SK-N-SH (cell line): ENCODE measurements at regions not wholly inside any gene's neighbourhood (a gene's known extent, or its start where the extent isn't known, plus 50 kb on each side); places are given as distances from the start of the nearest gene placed in this dataset.

ENCODE experiments used
- CTCF ChIA-PET: fragments of 300-600, 350-600 bp; formaldehyde crosslinking; extraction: SDS; loops from one replicate; lab custom pipeline; 2021; lab: Yijun Ruan, JAX
- POLR2A ChIA-PET: fragments of 350-600 bp; sonication (Branson Sonifier 250); formaldehyde crosslinking; extraction: SDS; loops from one replicate; lab custom pipeline; 2020; ENCODE audit warnings: antibody characterized with exemption, inconsistent platforms; lab: Yijun Ruan, JAX
- DNase-seq: peaks from one replicate; pipeline ENCODE4 v3.0.0; 2012
- H2AFZ ChIP-seq: fragments of 200-600 bp; sonication (generic); 2 replicates; pipeline ENCODE4 v1.8.1; 2016; ENCODE audit warnings: antibody characterized with exemption, mild to moderate bottlenecking, low read depth
- H3F3A ChIP-seq: fragments of 200-600 bp; sonication (generic); replicated peaks from 2 replicates; pipeline ENCODE3; 2016; ENCODE audit warnings: antibody characterized with exemption, mild to moderate bottlenecking; ENCODE audit not compliant: insufficient read depth
- H3K27ac ChIP-seq, 2 experiments: fragments of 200-500 bp in 1 of 2; fragments of 200-600 bp in 1 of 2; sonication (Bioruptor generic) in 1 of 2; sonication (generic), shearing (Covaris generic) in 1 of 2; 2 replicates each; pipeline versions ENCODE4 v1.5.1 to v1.6.1; 2014 to 2016; ENCODE audit warnings: low read depth in 2 of 2, inconsistent platforms in 1 of 2, low read length in 1 of 2, mild to moderate bottlenecking in 1 of 2, mixed read lengths in 1 of 2
- H3K27me3 ChIP-seq: fragments of 200-600 bp; sonication (generic), shearing (Covaris generic); 2 replicates; pipeline ENCODE4 v1.6.1; 2016; ENCODE audit warnings: mixed run types; ENCODE audit not compliant: insufficient read depth
- H3K36me3 ChIP-seq, 2 experiments: fragments of 200-500 bp in 1 of 2; fragments of 200-600 bp in 1 of 2; sonication (Bioruptor generic) in 1 of 2; sonication (generic) in 1 of 2; replicated peaks in 1 of 2; 2 replicates each; pipeline versions ENCODE3 to v1.5.1; 2014 to 2016; ENCODE audit warnings: low read length in 1 of 2, mild to moderate bottlenecking in 1 of 2; ENCODE audit not compliant: insufficient read depth in 2 of 2, control insufficient read depth in 1 of 2
- H3K4me1 ChIP-seq, 2 experiments: fragments of 200-500 bp in 1 of 2; fragments of 200-600 bp in 1 of 2; sonication (Bioruptor generic) in 1 of 2; sonication (generic), shearing (Covaris generic) in 1 of 2; 2 replicates each; pipeline versions ENCODE4 v1.5.1 to v1.6.1; 2014 to 2016; ENCODE audit warnings: low read depth in 1 of 2, low read length in 1 of 2, mixed run types in 1 of 2; ENCODE audit not compliant: insufficient read depth in 2 of 2, control insufficient read depth in 1 of 2
- H3K4me2 ChIP-seq: fragments of 200-600 bp; sonication (generic), shearing (Covaris generic); 2 replicates; pipeline ENCODE4 v1.6.1; 2017; ENCODE audit warnings: mixed run types
- H3K4me3 ChIP-seq, 2 experiments: fragments of 200-500 bp in 1 of 2; fragments of 200-600 bp in 1 of 2; sonication (Bioruptor generic) in 1 of 2; sonication (generic), shearing (Covaris generic) in 1 of 2; 2 replicates each; pipeline versions ENCODE4 v1.5.1 to v1.8.1; 2014 to 2016; ENCODE audit warnings: low read depth in 2 of 2, inconsistent platforms in 1 of 2, low read length in 1 of 2, mild to moderate bottlenecking in 1 of 2, mixed read lengths in 1 of 2, moderate library complexity in 1 of 2
- H3K79me2 ChIP-seq: fragments of 200-600 bp; sonication (generic); 2 replicates; pipeline ENCODE4 v1.8.1; 2017; ENCODE audit warnings: mild to moderate bottlenecking; ENCODE audit not compliant: insufficient read depth
- H3K9ac ChIP-seq: fragments of 200-600 bp; sonication (generic); 2 replicates; pipeline ENCODE4 v1.6.1; 2017; ENCODE audit warnings: mixed run types
- H3K9me2 ChIP-seq: fragments of 200-600 bp; sonication (generic); 2 replicates; pipeline ENCODE4 v1.6.1; 2017; ENCODE audit warnings: mixed run types
- H3K9me3 ChIP-seq: fragments of 200-600 bp; sonication (generic); 2 replicates; pipeline ENCODE4 v1.6.1; 2017; ENCODE audit warnings: mixed run types, mild to moderate bottlenecking, moderate library complexity
- H4K20me1 ChIP-seq: fragments of 200-600 bp; sonication (generic); 2 replicates; pipeline ENCODE4 v1.6.1; 2017; ENCODE audit warnings: mild to moderate bottlenecking, mixed run types; ENCODE audit not compliant: insufficient read depth
- EZH2phosphoT487 ChIP-seq: fragments of 200-600 bp; sonication (generic); IDR thresholded peaks from 2 replicates; pipeline ENCODE4 v1.6.1; 2017; ENCODE audit warnings: low read depth, mixed run types, mild to moderate bottlenecking, antibody characterized with exemption, moderate library complexity, borderline replicate concordance
- FOSL2 ChIP-seq: IDR thresholded peaks from 2 replicates; pipeline ENCODE4 v1.4.0; 2012; ENCODE audit warnings: low read depth, mild to moderate bottlenecking, moderate library complexity, borderline replicate concordance
- FOXM1 ChIP-seq: IDR thresholded peaks from 2 replicates; pipeline ENCODE4 v1.4.0; 2012; ENCODE audit warnings: low read depth, mild to moderate bottlenecking
- MEF2A ChIP-seq: IDR thresholded peaks from 2 replicates; pipeline ENCODE4 v1.4.0; 2012; ENCODE audit warnings: low read depth, borderline replicate concordance
- NFIC ChIP-seq: IDR thresholded peaks from 2 replicates; pipeline ENCODE4 v1.4.0; 2012; ENCODE audit warnings: borderline replicate concordance
- NRF1 ChIP-seq: IDR thresholded peaks from 2 replicates; pipeline ENCODE4 v1.6.1; 2012; ENCODE audit warnings: low read depth, mild to moderate bottlenecking, low read length
- POLR2AphosphoS5 ChIP-seq: IDR thresholded peaks from 2 replicates; pipeline ENCODE4 v1.6.1; 2012; ENCODE audit warnings: low read depth, low read length
- RFX5 ChIP-seq: IDR thresholded peaks from 2 replicates; pipeline ENCODE4 v1.6.1; 2012; ENCODE audit warnings: mild to moderate bottlenecking, improper control_type of control experiment, low read length
- SIN3A ChIP-seq: IDR thresholded peaks from 2 replicates; pipeline ENCODE4 v1.6.1; 2012; ENCODE audit warnings: low read depth, mild to moderate bottlenecking, low read length, moderate library complexity, borderline replicate concordance
- SMC3 ChIP-seq: IDR thresholded peaks from 2 replicates; pipeline ENCODE4 v1.6.1; 2012; ENCODE audit warnings: low read depth, low read length, improper control_type of control experiment
- TAF1 ChIP-seq: IDR thresholded peaks from 2 replicates; pipeline ENCODE4 v1.6.1; 2012; ENCODE audit warnings: low read depth, mild to moderate bottlenecking, low read length, moderate library complexity, borderline replicate concordance
- USF2 ChIP-seq: fragments of 150-350 bp; IDR thresholded peaks from 2 replicates; pipeline ENCODE4 v1.6.1; 2017; ENCODE audit warnings: antibody characterized with exemption, low read length, low read depth, borderline replicate concordance
- YY1 ChIP-seq: IDR thresholded peaks from 2 replicates; pipeline ENCODE4 v1.4.0; 2012; ENCODE audit warnings: low read depth, mild to moderate bottlenecking
- ZBTB33 ChIP-seq: IDR thresholded peaks from 2 replicates; pipeline ENCODE4 v1.4.0; 2012; ENCODE audit warnings: low read depth, borderline replicate concordance
- WGBS: methylation state at CpG from one replicate; pipeline ENCODE4 v1.1.6; 2017; ENCODE audit warnings: low lambda C conversion rate; 5-methylcytosine and 5-hydroxymethylcytosine counted together
- TF ChIP-seq, protein P1 (sequence below): IDR thresholded peaks from 2 replicates; pipeline ENCODE4 v1.6.1; 2012; ENCODE audit warnings: mild to moderate bottlenecking, low read depth, low read length, moderate library complexity
- TF ChIP-seq, protein P2 (sequence below): fragments of 150-350 bp; IDR thresholded peaks from 2 replicates; pipeline ENCODE4 v1.6.1; 2016; ENCODE audit warnings: mild to moderate bottlenecking, low read depth, low read length

DNA sequence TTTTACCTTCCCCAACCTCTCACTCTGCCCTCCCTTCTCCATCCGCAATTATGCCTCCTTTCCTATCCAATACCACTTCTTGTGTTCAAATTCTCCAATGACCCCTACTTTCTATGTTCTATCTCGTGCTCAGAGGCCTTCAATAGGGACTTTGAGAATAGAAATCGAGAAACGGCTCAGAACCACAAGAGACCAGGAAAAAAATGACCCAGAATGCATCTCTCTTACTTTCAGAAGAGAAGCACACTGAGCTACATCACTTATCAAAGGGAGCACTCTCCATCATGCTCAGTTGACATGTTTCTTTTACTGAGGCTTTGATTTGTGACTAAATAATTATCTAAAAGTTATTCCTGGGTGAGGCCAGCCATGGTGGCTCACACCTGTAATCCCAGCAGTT, 162.4 kb upstream of the PRICKLE2 start (continued):
- TF ChIP-seq ZBTB33, result no peak
- TF ChIP-seq NRF1, result no peak
- TF ChIP-seq, protein P1, sequence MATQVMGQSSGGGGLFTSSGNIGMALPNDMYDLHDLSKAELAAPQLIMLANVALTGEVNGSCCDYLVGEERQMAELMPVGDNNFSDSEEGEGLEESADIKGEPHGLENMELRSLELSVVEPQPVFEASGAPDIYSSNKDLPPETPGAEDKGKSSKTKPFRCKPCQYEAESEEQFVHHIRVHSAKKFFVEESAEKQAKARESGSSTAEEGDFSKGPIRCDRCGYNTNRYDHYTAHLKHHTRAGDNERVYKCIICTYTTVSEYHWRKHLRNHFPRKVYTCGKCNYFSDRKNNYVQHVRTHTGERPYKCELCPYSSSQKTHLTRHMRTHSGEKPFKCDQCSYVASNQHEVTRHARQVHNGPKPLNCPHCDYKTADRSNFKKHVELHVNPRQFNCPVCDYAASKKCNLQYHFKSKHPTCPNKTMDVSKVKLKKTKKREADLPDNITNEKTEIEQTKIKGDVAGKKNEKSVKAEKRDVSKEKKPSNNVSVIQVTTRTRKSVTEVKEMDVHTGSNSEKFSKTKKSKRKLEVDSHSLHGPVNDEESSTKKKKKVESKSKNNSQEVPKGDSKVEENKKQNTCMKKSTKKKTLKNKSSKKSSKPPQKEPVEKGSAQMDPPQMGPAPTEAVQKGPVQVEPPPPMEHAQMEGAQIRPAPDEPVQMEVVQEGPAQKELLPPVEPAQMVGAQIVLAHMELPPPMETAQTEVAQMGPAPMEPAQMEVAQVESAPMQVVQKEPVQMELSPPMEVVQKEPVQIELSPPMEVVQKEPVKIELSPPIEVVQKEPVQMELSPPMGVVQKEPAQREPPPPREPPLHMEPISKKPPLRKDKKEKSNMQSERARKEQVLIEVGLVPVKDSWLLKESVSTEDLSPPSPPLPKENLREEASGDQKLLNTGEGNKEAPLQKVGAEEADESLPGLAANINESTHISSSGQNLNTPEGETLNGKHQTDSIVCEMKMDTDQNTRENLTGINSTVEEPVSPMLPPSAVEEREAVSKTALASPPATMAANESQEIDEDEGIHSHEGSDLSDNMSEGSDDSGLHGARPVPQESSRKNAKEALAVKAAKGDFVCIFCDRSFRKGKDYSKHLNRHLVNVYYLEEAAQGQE, result no peak
- TF ChIP-seq USF2, result no peak
- TF ChIP-seq FOXM1, result no peak
- TF ChIP-seq NFIC, result no peak

DNA sequence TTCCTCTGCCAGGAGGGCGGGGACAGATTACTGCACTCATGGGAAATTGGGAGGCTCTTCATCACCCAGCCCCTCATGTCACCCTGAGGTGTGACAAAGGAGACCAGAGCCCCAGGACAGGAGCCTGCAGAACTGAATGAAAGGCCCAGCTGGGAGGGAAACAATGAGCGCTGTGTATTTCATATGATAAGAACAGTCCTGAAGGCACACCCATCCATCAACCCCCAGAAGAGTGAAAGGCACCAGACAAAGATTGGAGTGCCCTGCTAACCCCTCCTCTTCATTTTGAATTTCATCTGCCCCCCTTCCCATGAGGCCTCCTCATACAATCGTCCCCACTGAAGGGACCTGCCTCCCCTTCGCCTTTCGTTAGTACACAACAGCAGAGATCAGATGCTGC, 160.0 kb upstream of the PRICKLE2 start:
- WGBS, result 95% methylated on average over 5 of the region's 5 CpGs
- H3K27me3 ChIP-seq, result no peaks in the 10 kb centered on the region
- H3F3A ChIP-seq, result no peaks in the 10 kb centered on the region
- no peak overlapping the region for H3K4me2 ChIP-seq
- no peak overlapping the region for H3K9ac ChIP-seq
- H3K79me2 ChIP-seq, result no peaks in the 10 kb centered on the region
- no peaks in the 10 kb centered on the region for H3K9me3 ChIP-seq
- ChIA-PET POLR2A (no interaction called here), CTCF (interaction anchor here (2.2 kb wide), 1 partner anchor 16 kb away, joined by 7 read pairs; no protein-coding TSS in a partner anchor)
- no peaks in the 10 kb centered on the region for H3K9me2 ChIP-seq
- no peaks in the 10 kb centered on the region for H3K36me3 ChIP-seq
- TF ChIP-seq EZH2phosphoT487 (no peak), POLR2AphosphoS5 (no peak), NRF1 (no peak), TAF1 (no peak), YY1 (no peak), SMC3 (no peak), MEF2A (no peak), SIN3A (no peak), FOSL2 (no peak), RFX5 (no peak), FOXM1 (no peak)
- TF ChIP-seq, protein P1, result no peak
- TF ChIP-seq, protein P2, sequence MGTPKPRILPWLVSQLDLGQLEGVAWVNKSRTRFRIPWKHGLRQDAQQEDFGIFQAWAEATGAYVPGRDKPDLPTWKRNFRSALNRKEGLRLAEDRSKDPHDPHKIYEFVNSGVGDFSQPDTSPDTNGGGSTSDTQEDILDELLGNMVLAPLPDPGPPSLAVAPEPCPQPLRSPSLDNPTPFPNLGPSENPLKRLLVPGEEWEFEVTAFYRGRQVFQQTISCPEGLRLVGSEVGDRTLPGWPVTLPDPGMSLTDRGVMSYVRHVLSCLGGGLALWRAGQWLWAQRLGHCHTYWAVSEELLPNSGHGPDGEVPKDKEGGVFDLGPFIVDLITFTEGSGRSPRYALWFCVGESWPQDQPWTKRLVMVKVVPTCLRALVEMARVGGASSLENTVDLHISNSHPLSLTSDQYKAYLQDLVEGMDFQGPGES, result no peak
- no peaks in the 10 kb centered on the region; a peak in 1 of 4 replicates for H3K4me1 ChIP-seq
- H3K4me3 ChIP-seq, result no peak overlapping the region
- H3K27ac ChIP-seq, result no peak overlapping the region
- H4K20me1 ChIP-seq, result no peaks in the 10 kb centered on the region
- no peak overlapping the region for H2AFZ ChIP-seq
- no peak for DNase-seq
